ENCODE measurements at regions not wholly inside any gene's neighbourhood (a gene's known extent, or its start where the extent isn't known, plus 50 kb on each side); places are given as distances from the start of the nearest gene placed in this dataset.

- TF ChIP-seq POLR2A (IDR thresholded peaks at IDR 0.05) (no peak), CTCF (IDR thresholded peaks at IDR 0.05) (no peak)
Measured at GRCh38 chr4:19999775-20000414, 251.8 kb upstream of the SLIT2 start.

Measured in adrenal gland (tissue), 5 donors.